HG03175 (cell line): ENCODE measurements at regions not wholly inside any gene's neighbourhood (a gene's known extent, or its start where the extent isn't known, plus 50 kb on each side); places are given as distances from the start of the nearest gene placed in this dataset.
A peak's percentile ranks its signal among the peaks of the same experiment; 100 is the strongest.
"Not testable (repeated sequence)": the region's sequence is repeated elsewhere in the genome, so short reads cannot be mapped to it uniquely, and the experiment has no call there.

Experiments used
- ATAC-seq: cut with Tn5 transposase; IDR thresholded peaks from one replicate; pipeline ENCODE4 v1.9.1; 2021; ENCODE audit warnings: mild to moderate bottlenecking, moderate library complexity; ENCODE audit not compliant: unreplicated experiment

- no peak for ATAC-seq
These were observed 155.5 kb downstream of the BUB3 start for GRCh38 chr10:123309731-123310130.

- ATAC-seq: no peak
These were observed 162.6 kb downstream of the BUB3 start for GRCh38 chr10:123316776-123317175.

GRCh38 chr10:123318516-123318915, 164.3 kb downstream of the BUB3 start:
- no peak for ATAC-seq

GRCh38 chr10:123320091-123320490, 165.9 kb downstream of the BUB3 start:
- ATAC-seq: no peak

- no peak for ATAC-seq
These were observed 169.7 kb downstream of the BUB3 start for GRCh38 chr10:123323884-123324283.

- no peak for ATAC-seq
These were observed 171.5 kb downstream of the BUB3 start for GRCh38 chr10:123325663-123326190.

GRCh38 chr10:123326674-123327073, 172.5 kb downstream of the BUB3 start:
- ATAC-seq: no peak

- ATAC-seq: peak; percentile 59
These were observed 173.2 kb downstream of the BUB3 start for GRCh38 chr10:123327450-123327849.

- no peak for ATAC-seq
These were observed 173.7 kb downstream of the BUB3 start for GRCh38 chr10:123327896-123328295.

GRCh38 chr10:123331438-123331837, 177.2 kb downstream of the BUB3 start:
- no peak for ATAC-seq

- no peak for ATAC-seq
These were observed 192.4 kb downstream of the BUB3 start for GRCh38 chr10:123346581-123346980.

GRCh38 chr10:123348691-123349572, 194.7 kb downstream of the BUB3 start:
- ATAC-seq: no peak

- ATAC-seq: no peak
These were observed 197.5 kb downstream of the BUB3 start for GRCh38 chr10:123351715-123352114.

- ATAC-seq: no peak
These were observed 200.3 kb downstream of the BUB3 start for GRCh38 chr10:123354521-123354920.

GRCh38 chr10:123355748-123356481, 201.7 kb downstream of the BUB3 start:
- no peak for ATAC-seq

- ATAC-seq: no peak
These were observed 202.6 kb downstream of the BUB3 start for GRCh38 chr10:123356799-123357198.

- no peak for ATAC-seq
These were observed 203.3 kb downstream of the BUB3 start for GRCh38 chr10:123357421-123357930.

- peak; percentile 77 for ATAC-seq
These were observed 205.3 kb downstream of the BUB3 start for GRCh38 chr10:123359539-123359938.

- ATAC-seq: no peak
These were observed 207.6 kb downstream of the BUB3 start for GRCh38 chr10:123361832-123362231.

- no peak for ATAC-seq
These were observed 213.0 kb downstream of the BUB3 start for GRCh38 chr10:123367195-123367594.

- ATAC-seq: not testable (repeated sequence)
These were observed 217.4 kb downstream of the BUB3 start for GRCh38 chr10:123371626-123372025.

GRCh38 chr10:123373591-123373990, 219.4 kb downstream of the BUB3 start:
- ATAC-seq: no peak
